Skin of body (tissue), 1 donor: ENCODE measurements at regions not wholly inside any gene's neighbourhood (a gene's known extent, or its start where the extent isn't known, plus 50 kb on each side); places are given as distances from the start of the nearest gene placed in this dataset.

Source experiments
- DNase-seq: peaks from one replicate; lab custom pipeline; 2025; lab: John Stamatoyannopoulos, UW

GRCh38 chr5:136698970-136699369, 333.6 kb upstream of the TRPC7 start:
- no peak for DNase-seq

- DNase-seq: no peak
These were observed 328.9 kb upstream of the TRPC7 start for GRCh38 chr5:136694258-136694657.

- DNase-seq: no peak
These were observed 324.2 kb upstream of the TRPC7 start for GRCh38 chr5:136689552-136689951.

- no peak for DNase-seq
These were observed 321.0 kb upstream of the TRPC7 start for GRCh38 chr5:136686192-136686872.

DNA sequence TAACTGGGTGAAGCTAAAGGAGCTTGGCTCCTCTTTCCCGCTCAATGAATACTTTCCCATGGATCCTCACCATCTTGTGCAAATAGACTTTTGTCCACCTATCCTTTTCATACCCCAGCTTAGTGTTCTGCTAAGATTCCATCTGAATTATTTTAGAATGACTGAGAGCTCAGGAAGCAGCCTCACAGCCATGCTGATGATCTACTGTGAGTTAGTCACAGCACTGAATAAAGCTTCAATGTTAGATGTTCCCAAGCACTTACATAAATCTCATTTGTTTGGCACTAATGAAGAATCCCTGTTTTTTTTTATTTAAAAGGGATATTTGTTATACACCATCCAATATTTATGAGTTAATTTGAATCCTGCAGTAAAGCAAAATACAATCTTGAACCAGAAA, 317.6 kb upstream of the TRPC7 start:
- no peak for DNase-seq

DNA sequence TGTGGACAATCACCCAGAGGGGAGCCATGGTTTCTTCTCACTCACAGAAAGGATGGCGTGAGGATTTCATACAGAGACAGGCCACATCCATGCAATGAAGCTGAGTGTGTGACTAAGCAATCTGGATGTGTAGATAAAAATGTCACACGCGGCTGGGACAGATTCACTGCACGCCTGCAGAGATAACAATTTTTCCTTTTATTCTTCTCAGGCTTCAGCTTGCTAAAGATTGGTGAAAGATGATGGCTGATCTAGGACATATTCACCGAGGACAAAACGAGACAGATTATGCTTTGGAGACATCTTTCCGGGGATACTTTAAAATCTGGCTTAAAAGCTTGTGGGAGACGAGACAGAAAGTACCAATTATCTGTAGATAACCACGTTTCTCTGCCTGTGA, 313.9 kb upstream of the TRPC7 start:
- no peak for DNase-seq

GRCh38 chr5:136677217-136677616, 311.9 kb upstream of the TRPC7 start:
- DNase-seq: no peak

GRCh38 chr5:136676685-136677084, 311.3 kb upstream of the TRPC7 start:
- DNase-seq: no peak

DNA sequence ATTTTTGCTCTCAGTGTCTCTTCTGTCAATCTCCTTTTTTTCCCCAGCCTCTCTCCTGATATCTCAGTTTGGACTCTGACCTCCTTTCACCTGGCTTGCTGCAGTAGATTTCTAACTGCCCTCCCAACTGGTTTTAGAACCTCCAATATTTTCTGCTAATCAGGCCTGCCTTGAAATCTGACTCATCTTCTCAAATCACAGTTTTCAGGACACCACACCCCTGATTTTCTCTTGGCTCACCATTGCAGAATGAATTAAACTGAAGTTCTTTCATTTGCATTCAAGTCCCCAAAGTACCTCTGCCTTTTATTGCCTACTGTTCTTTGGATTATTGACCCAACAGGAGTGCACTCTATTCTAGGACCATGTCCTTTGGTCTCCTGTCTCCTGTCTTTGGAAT, 310.4 kb upstream of the TRPC7 start:
- DNase-seq: no peak

DNA sequence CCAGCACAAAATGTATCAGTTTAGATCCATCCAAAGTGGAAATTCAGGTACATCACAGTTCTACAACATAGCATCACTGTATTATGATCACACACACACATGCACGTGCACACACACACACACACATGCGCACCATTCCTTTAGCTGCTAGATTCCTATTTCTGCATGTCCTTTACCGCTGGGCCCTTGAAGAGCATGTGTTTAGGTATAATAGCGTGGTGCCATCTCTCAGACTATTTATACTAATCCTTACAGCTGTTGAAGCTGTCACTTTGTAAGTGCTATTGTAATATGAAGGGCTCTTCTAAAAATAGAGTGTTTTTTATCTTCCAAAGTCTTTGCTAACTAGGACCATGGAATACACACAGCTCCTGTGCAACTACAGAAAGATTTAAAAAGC, 308.8 kb upstream of the TRPC7 start:
- no peak for DNase-seq

GRCh38 chr5:136667789-136668188, 302.4 kb upstream of the TRPC7 start:
- no peak for DNase-seq

- DNase-seq: no peak
These were observed 301.8 kb upstream of the TRPC7 start for GRCh38 chr5:136666970-136667620.

DNA sequence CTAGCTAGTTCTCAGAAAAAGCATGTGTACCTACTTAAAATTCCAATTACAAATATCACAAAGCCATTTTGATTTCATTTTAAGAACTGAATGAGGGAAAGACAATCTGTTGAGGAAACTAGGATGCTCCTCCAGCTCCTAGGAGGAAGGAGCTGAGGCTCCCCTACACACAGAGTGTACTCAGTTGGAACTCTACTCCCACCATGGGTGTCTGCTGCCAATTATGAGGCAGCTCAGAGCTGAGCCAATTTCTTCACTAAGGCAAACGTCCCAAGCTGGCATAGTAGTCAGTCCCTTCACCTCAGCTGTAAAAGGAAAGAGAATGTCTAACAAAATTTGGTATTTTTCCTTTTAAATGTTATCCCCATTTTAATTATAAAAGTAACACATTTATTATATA, 300.0 kb upstream of the TRPC7 start:
- DNase-seq: no peak

DNA sequence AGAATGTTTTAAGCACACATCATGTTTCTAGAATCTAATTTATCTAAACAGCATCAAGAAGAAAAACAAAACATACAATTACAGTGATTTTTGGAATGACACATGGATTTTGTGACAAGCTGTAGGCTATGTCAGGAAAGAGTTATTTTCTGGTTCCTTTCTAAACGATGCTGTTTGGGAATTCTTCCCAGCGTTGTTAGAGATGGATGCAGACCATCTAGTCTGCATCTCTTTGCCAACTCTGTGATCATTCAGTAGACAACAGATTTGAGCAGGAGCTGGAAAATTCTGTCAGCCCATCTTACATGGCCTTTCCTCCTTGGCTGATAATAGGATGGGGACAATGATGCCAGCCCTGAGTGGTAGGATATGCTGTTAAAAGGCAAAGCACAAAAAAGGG, 295.7 kb upstream of the TRPC7 start:
- no peak for DNase-seq

- DNase-seq: no peak
These were observed 291.5 kb upstream of the TRPC7 start for GRCh38 chr5:136656811-136657210.

GRCh38 chr5:136655468-136655867, 290.1 kb upstream of the TRPC7 start:
- no peak for DNase-seq

- no peak for DNase-seq
These were observed 281.6 kb upstream of the TRPC7 start for GRCh38 chr5:136646915-136647314.

- no peak for DNase-seq
These were observed 277.6 kb upstream of the TRPC7 start for GRCh38 chr5:136642976-136643375.

GRCh38 chr5:136639616-136640015, 274.3 kb upstream of the TRPC7 start:
- no peak for DNase-seq

GRCh38 chr5:136638084-136638483, 272.7 kb upstream of the TRPC7 start:
- DNase-seq: no peak

- no peak for DNase-seq
These were observed 270.7 kb upstream of the TRPC7 start for GRCh38 chr5:136636001-136636400.

GRCh38 chr5:136631186-136631585, 265.8 kb upstream of the TRPC7 start:
- DNase-seq: no peak

- no peak for DNase-seq
These were observed 263.9 kb upstream of the TRPC7 start for GRCh38 chr5:136629125-136629792.
